CD14-positive monocyte (primary cell): ENCODE measurements at regions not wholly inside any gene's neighbourhood (a gene's known extent, or its start where the extent isn't known, plus 50 kb on each side); places are given as distances from the start of the nearest gene placed in this dataset.

ENCODE experiments used
- DNase-seq, 3 donors: peaks; one replicate each; pipeline ENCODE4 v3.0.0-alpha.2; 2011 to 2022
- H2AFZ ChIP-seq: 2 replicates; pipeline ENCODE4 v1.6.0; 2012; ENCODE audit warnings: mild to moderate bottlenecking, low read depth, low read length, inconsistent platforms; ENCODE audit not compliant: insufficient read depth, poor library complexity, severe bottlenecking
- H3K27ac ChIP-seq, 2 donors: 1 replicate in 1 of 2; 2 replicates in 1 of 2; pipeline ENCODE4 v1.5.1; 2012 to 2013; ENCODE audit warnings: low read length in 2 of 2, control low read depth in 1 of 2, inconsistent platforms in 1 of 2, low read depth in 1 of 2, mild to moderate bottlenecking in 1 of 2
- H3K27me3 ChIP-seq, 2 donors: one replicate each; pipeline versions ENCODE4 v1.6.0 to v1.6.1; 2011 to 2013; ENCODE audit warnings: low read length in 2 of 2; ENCODE audit not compliant: control insufficient read depth in 2 of 2, insufficient read depth in 2 of 2
- H3K36me3 ChIP-seq, 2 donors: replicated peaks in 1 of 2; 1 replicate in 1 of 2; 2 replicates in 1 of 2; pipeline versions ENCODE4 v1.5.1 to v1.6.1; 2012 to 2013; ENCODE audit warnings: low read length in 2 of 2, control low read depth in 1 of 2, inconsistent platforms in 1 of 2, mild to moderate bottlenecking in 1 of 2; ENCODE audit not compliant: insufficient read depth in 2 of 2, control insufficient read depth in 1 of 2
- H3K4me1 ChIP-seq, 2 donors: 1 replicate in 1 of 2; 2 replicates in 1 of 2; pipeline versions ENCODE4 v1.5.1 to v1.6.1; 2012 to 2013; ENCODE audit warnings: low read length in 2 of 2, control low read depth in 1 of 2, inconsistent platforms in 1 of 2, mild to moderate bottlenecking in 1 of 2, moderate library complexity in 1 of 2; ENCODE audit not compliant: insufficient read depth in 2 of 2, control insufficient read depth in 1 of 2
- H3K4me2 ChIP-seq: replicated peaks from 2 replicates; pipeline ENCODE3; 2012; ENCODE audit warnings: low read length, moderate library complexity, mild to moderate bottlenecking; ENCODE audit not compliant: poor library complexity, severe bottlenecking; ENCODE audit errors: extremely low read depth
- H3K4me3 ChIP-seq, 3 experiments: fragments of 200-600 bp in 1 of 3; sonication (generic) in 1 of 3; replicated peaks in 1 of 3; 1 replicate in 2 of 3; 2 replicates in 1 of 3; pipeline ENCODE4 v1.5.1; 2011 to 2013; ENCODE audit warnings: low read length in 3 of 3, mild to moderate bottlenecking in 3 of 3, control low read depth in 2 of 3, low read depth in 2 of 3, inconsistent platforms in 1 of 3, moderate library complexity in 1 of 3
- H3K79me2 ChIP-seq: 2 replicates; pipeline ENCODE4 v1.6.0; 2012; ENCODE audit warnings: mild to moderate bottlenecking, control low read depth, inconsistent platforms, low read length, moderate library complexity; ENCODE audit not compliant: insufficient read depth
- H3K9ac ChIP-seq: 2 replicates; pipeline ENCODE4 v1.6.0; 2017; ENCODE audit warnings: low read length, mild to moderate bottlenecking; ENCODE audit not compliant: insufficient read depth, poor library complexity, severe bottlenecking
- H3K9me3 ChIP-seq, 2 donors: replicated peaks in 1 of 2; 1 replicate in 1 of 2; 2 replicates in 1 of 2; pipeline versions ENCODE4 v1.5.1 to v1.6.1; 2012 to 2013; ENCODE audit warnings: low read length in 2 of 2, control low read depth in 1 of 2; ENCODE audit not compliant: control insufficient read depth in 1 of 2, insufficient read depth in 1 of 2
- H4K20me1 ChIP-seq: 2 replicates; pipeline ENCODE4 v1.6.0; 2012; ENCODE audit warnings: mild to moderate bottlenecking, low read length, control low read depth, moderate library complexity; ENCODE audit not compliant: insufficient read depth
- H3K27ac Mint-ChIP-seq, 7 donors: one replicate each; pipeline ENCODE4 v1.8.0; 2020; ENCODE audit warnings: mild to moderate bottlenecking in 7 of 7, mixed read lengths in 7 of 7, moderate library complexity in 6 of 7, inconsistent platforms in 2 of 7
- H3K27me3 Mint-ChIP-seq, 3 donors: one replicate each; pipeline ENCODE4 v1.8.0; 2021 to 2022; ENCODE audit warnings: low read depth in 3 of 3, mild to moderate bottlenecking in 3 of 3, mixed read lengths in 3 of 3, moderate library complexity in 3 of 3, inconsistent platforms in 1 of 3
- H3K36me3 Mint-ChIP-seq, 2 donors: one replicate each; pipeline ENCODE4 v1.8.0; 2020; ENCODE audit warnings: mixed read lengths in 2 of 2, inconsistent platforms in 1 of 2, mild to moderate bottlenecking in 1 of 2
- H3K4me1 Mint-ChIP-seq: one replicate; pipeline ENCODE4 v1.8.0; 2020; ENCODE audit warnings: mild to moderate bottlenecking, mixed read lengths
- H3K4me3 Mint-ChIP-seq, 2 donors: one replicate each; pipeline ENCODE4 v1.8.0; 2020; ENCODE audit warnings: mild to moderate bottlenecking in 2 of 2, mixed read lengths in 2 of 2, moderate library complexity in 1 of 2
- H3K9me3 Mint-ChIP-seq, 7 donors: one replicate each; pipeline ENCODE4 v1.8.0; 2020 to 2022; ENCODE audit warnings: mixed read lengths in 7 of 7, mild to moderate bottlenecking in 6 of 7, moderate library complexity in 6 of 7, inconsistent platforms in 2 of 7
- CTCF ChIP-seq: fragments of 200-600 bp; IDR thresholded peaks from one replicate; pipeline ENCODE4 v1.8.0; 2022; ENCODE audit warnings: antibody characterized with exemption, mild to moderate bottlenecking
- WGBS: methylation state at CpG from one replicate; pipeline ENCODE4 v1.1.5; 2013; ENCODE audit warnings: missing lambda C conversion rate; ENCODE audit not compliant: insufficient coverage; 5-methylcytosine and 5-hydroxymethylcytosine counted together
- intact Hi-C, 2 donors: fragments of 100-400 bp; cut with micrococcal nuclease; formaldehyde crosslinking; loops; one replicate each; pipeline versions ENCODE4 v1.15.0 to v1.15.1; 2023

GRCh38 chr2:129575431-129575830 is 404.0 kb upstream of the RAB6C start:
- Mint-ChIP-seq H3K27me3 (no peaks in the 10 kb centered on the region), H3K27ac (no peak overlapping the region), H3K4me3 (no peak overlapping the region), H3K4me1 (no peaks in the 10 kb centered on the region), H3K36me3 (no peaks in the 10 kb centered on the region), H3K9me3 (peaks cover 3 to 19% (median 10%) of the 10 kb centered on the region in 7 donors)
- no peaks in the 10 kb centered on the region for H3K4me1 ChIP-seq
- no peaks in the 10 kb centered on the region for H3K9me3 ChIP-seq
- no peak overlapping the region for H2AFZ ChIP-seq
- DNase-seq, result no peak
- intact Hi-C loops, result no loop called here
- no peaks in the 10 kb centered on the region for H4K20me1 ChIP-seq
- 100% methylated on average over 1 of the region's 2 CpGs for WGBS
- no peaks in the 10 kb centered on the region for H3K27me3 ChIP-seq
- H3K36me3 ChIP-seq, result no peaks in the 10 kb centered on the region
- no peak overlapping the region for H3K27ac ChIP-seq
- H3K4me3 ChIP-seq, result no peak overlapping the region
- H3K4me2 ChIP-seq, result no peak overlapping the region
- no peak overlapping the region for H3K9ac ChIP-seq
- no peak for TF ChIP-seq CTCF
- H3K79me2 ChIP-seq, result no peaks in the 10 kb centered on the region

GRCh38 chr2:129575880-129576279 is 403.6 kb upstream of the RAB6C start:
- H3K4me2 ChIP-seq, result no peak overlapping the region
- Mint-ChIP-seq H3K27ac (no peak overlapping the region), H3K4me1 (no peaks in the 10 kb centered on the region), H3K36me3 (no peaks in the 10 kb centered on the region), H3K27me3 (no peaks in the 10 kb centered on the region), H3K9me3 (peaks cover 3 to 15% (median 8%) of the 10 kb centered on the region in 7 donors), H3K4me3 (no peak overlapping the region)
- H3K4me3 ChIP-seq, result no peak overlapping the region
- H3K36me3 ChIP-seq, result no peaks in the 10 kb centered on the region
- intact Hi-C loops, result no loop called here
- H4K20me1 ChIP-seq, result no peaks in the 10 kb centered on the region
- H3K79me2 ChIP-seq, result no peaks in the 10 kb centered on the region
- H2AFZ ChIP-seq, result no peak overlapping the region
- DNase-seq, result no peak
- H3K4me1 ChIP-seq, result no peaks in the 10 kb centered on the region
- no peak for TF ChIP-seq CTCF
- no peak overlapping the region for H3K27ac ChIP-seq
- H3K9me3 ChIP-seq, result peaks cover 0 to 3% of the 10 kb centered on the region in 2 donors
- no peaks in the 10 kb centered on the region for H3K27me3 ChIP-seq
- WGBS, result no CpG with 5 or more reads among the region's 4 CpGs
- no peak overlapping the region for H3K9ac ChIP-seq
